Natural killer cell (primary cell): ENCODE measurements at regions not wholly inside any gene's neighbourhood (a gene's known extent, or its start where the extent isn't known, plus 50 kb on each side); places are given as distances from the start of the nearest gene placed in this dataset.

ENCODE experiments used
- ATAC-seq, 3 donors: fragments of 150-1000 bp in 2 of 3; fragments of 200-7000 bp in 1 of 3; cut with Tn5 transposase; 1 replicate in 1 of 3; 2 replicates in 2 of 3; pipeline ENCODE4 v1.10.0; 2021; ENCODE audit warnings: mild to moderate bottlenecking in 2 of 3, moderate library complexity in 2 of 3
- DNase-seq, 2 donors: peaks; one replicate each; pipeline versions ENCODE4 v3.0.0 to v3.0.0-alpha.2; 2013 to 2021; ENCODE audit warnings: mixed read lengths in 1 of 2
- H3K27ac ChIP-seq: one replicate; pipeline ENCODE4 v1.5.1; 2013; ENCODE audit warnings: mild to moderate bottlenecking, low read length
- H3K27me3 ChIP-seq: one replicate; pipeline ENCODE4 v1.6.1; 2013; ENCODE audit warnings: low read length; ENCODE audit not compliant: control insufficient read depth, insufficient read depth
- H3K36me3 ChIP-seq: one replicate; pipeline ENCODE4 v1.6.1; 2013; ENCODE audit warnings: low read length; ENCODE audit not compliant: control insufficient read depth, insufficient read depth
- H3K4me1 ChIP-seq: one replicate; pipeline ENCODE4 v1.6.1; 2013; ENCODE audit warnings: low read length; ENCODE audit not compliant: control insufficient read depth, insufficient read depth
- H3K4me3 ChIP-seq: one replicate; pipeline ENCODE4 v1.5.1; 2013; ENCODE audit warnings: low read length
- H3K9me3 ChIP-seq: one replicate; pipeline ENCODE4 v1.6.1; 2013; ENCODE audit warnings: low read length; ENCODE audit not compliant: control insufficient read depth, insufficient read depth
- H3K27ac Mint-ChIP-seq, 2 donors: one replicate each; pipeline ENCODE4 v1.8.0; 2022; ENCODE audit warnings: mild to moderate bottlenecking in 2 of 2, mixed read lengths in 2 of 2, moderate library complexity in 1 of 2
- H3K27me3 Mint-ChIP-seq, 2 donors: one replicate each; pipeline ENCODE4 v1.8.0; 2022; ENCODE audit warnings: low read depth in 2 of 2, mixed read lengths in 2 of 2
- H3K36me3 Mint-ChIP-seq: one replicate; pipeline ENCODE4 v1.8.0; 2022; ENCODE audit warnings: mixed read lengths
- H3K4me1 Mint-ChIP-seq, 2 donors: one replicate each; pipeline ENCODE4 v1.8.0; 2022; ENCODE audit warnings: mixed read lengths in 2 of 2
- H3K4me3 Mint-ChIP-seq: one replicate; pipeline ENCODE4 v1.8.0; 2022; ENCODE audit warnings: mild to moderate bottlenecking, moderate library complexity, mixed read lengths
- H3K9me3 Mint-ChIP-seq, 2 donors: one replicate each; pipeline ENCODE4 v1.8.0; 2022; ENCODE audit warnings: mixed read lengths in 2 of 2
- WGBS: methylation state at CpG from one replicate; pipeline ENCODE4 v1.1.7; 2013; ENCODE audit warnings: missing lambda C conversion rate; ENCODE audit not compliant: insufficient coverage; 5-methylcytosine and 5-hydroxymethylcytosine counted together
- intact Hi-C: fragments of 100-400 bp; cut with micrococcal nuclease; formaldehyde crosslinking; loops from one replicate; pipeline ENCODE4 v1.14.2; 2022
- TF ChIP-seq, protein P1 (sequence below): fragments of 200-600 bp; IDR thresholded peaks from one replicate; pipeline ENCODE4 v1.8.0; 2022; ENCODE audit warnings: antibody characterized with exemption

DNA sequence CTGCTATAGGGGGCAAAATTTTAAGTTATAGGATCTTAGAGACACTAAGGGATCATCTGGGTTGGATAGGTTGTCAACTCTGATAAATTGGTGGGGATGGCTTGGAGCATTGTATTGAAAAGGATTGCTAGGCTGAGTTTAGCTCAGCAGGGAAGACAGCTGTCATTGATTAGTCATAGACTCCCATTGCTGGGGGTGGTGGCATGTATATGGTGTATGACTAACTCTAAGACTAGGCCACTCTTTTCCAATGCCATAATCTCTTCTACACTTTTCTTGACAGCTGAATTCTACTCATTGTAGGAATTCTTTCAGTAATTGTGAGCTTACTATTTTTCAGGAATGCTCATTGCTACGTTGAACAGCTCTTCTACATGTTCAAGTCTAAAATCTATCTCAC lies 81.3 kb upstream of the PELI1 start:
- H3K36me3 ChIP-seq: no peaks in the 10 kb centered on the region
- no peak overlapping the region for H3K4me3 ChIP-seq
- DNase-seq (no peak), ATAC-seq (no peak)
- peaks cover 5% of the 10 kb centered on the region for H3K4me1 ChIP-seq
- Mint-ChIP-seq H3K4me1 (peaks cover 13 to 14% of the 10 kb centered on the region in 2 donors), H3K4me3 (no peak overlapping the region), H3K27ac (no peak overlapping the region), H3K27me3 (peaks cover 13 to 42% of the 10 kb centered on the region in 2 donors), H3K36me3 (no peaks in the 10 kb centered on the region), H3K9me3 (no peaks in the 10 kb centered on the region)
- 88% methylated on average over 1 of the region's 1 CpG for WGBS
- H3K9me3 ChIP-seq: no peaks in the 10 kb centered on the region
- TF ChIP-seq, protein P1, sequence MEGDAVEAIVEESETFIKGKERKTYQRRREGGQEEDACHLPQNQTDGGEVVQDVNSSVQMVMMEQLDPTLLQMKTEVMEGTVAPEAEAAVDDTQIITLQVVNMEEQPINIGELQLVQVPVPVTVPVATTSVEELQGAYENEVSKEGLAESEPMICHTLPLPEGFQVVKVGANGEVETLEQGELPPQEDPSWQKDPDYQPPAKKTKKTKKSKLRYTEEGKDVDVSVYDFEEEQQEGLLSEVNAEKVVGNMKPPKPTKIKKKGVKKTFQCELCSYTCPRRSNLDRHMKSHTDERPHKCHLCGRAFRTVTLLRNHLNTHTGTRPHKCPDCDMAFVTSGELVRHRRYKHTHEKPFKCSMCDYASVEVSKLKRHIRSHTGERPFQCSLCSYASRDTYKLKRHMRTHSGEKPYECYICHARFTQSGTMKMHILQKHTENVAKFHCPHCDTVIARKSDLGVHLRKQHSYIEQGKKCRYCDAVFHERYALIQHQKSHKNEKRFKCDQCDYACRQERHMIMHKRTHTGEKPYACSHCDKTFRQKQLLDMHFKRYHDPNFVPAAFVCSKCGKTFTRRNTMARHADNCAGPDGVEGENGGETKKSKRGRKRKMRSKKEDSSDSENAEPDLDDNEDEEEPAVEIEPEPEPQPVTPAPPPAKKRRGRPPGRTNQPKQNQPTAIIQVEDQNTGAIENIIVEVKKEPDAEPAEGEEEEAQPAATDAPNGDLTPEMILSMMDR: no peak
- intact Hi-C loops: no loop called here
- peaks cover 3% of the 10 kb centered on the region for H3K27me3 ChIP-seq
- H3K27ac ChIP-seq: no peak overlapping the region

DNA sequence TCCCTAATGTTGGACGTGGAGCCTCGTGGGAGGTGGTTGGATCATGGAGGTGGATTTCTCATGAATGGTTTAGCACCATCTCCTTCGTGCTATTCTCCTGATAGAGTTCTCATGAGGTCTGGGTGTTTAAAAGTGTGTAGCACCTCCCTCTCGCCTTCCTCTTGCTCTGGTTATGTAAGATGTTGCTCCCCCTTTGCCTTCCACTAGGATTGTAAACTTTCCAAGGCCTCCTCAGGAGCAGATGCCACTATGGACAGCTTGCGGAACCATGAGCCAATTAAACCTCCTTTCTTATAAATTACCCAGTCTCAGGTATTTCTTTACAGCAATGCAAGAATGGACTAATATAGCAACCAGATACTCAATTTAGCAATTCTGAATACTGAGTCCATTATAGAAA lies 82.4 kb upstream of the PELI1 start:
- H3K4me3 Mint-ChIP-seq: no peak overlapping the region
- no peaks in the 10 kb centered on the region for H3K9me3 ChIP-seq
- WGBS: 86% methylated on average over 5 of the region's 5 CpGs
- TF ChIP-seq, protein P1: no peak
- no peaks in the 10 kb centered on the region for H3K36me3 ChIP-seq
- H3K4me1 ChIP-seq: peaks cover 5% of the 10 kb centered on the region
- H3K4me1 Mint-ChIP-seq: peaks cover 13 to 14% of the 10 kb centered on the region in 2 donors
- no peaks in the 10 kb centered on the region for H3K9me3 Mint-ChIP-seq
- no peak overlapping the region for H3K27ac ChIP-seq
- intact Hi-C loops: no loop called here
- H3K27ac Mint-ChIP-seq: no peak overlapping the region
- DNase-seq (no peak), ATAC-seq (no peak)
- H3K36me3 Mint-ChIP-seq: no peaks in the 10 kb centered on the region
- H3K4me3 ChIP-seq: no peak overlapping the region
- H3K27me3 Mint-ChIP-seq: peaks cover 20 to 51% of the 10 kb centered on the region in 2 donors
- H3K27me3 ChIP-seq: peaks cover 3% of the 10 kb centered on the region

DNA sequence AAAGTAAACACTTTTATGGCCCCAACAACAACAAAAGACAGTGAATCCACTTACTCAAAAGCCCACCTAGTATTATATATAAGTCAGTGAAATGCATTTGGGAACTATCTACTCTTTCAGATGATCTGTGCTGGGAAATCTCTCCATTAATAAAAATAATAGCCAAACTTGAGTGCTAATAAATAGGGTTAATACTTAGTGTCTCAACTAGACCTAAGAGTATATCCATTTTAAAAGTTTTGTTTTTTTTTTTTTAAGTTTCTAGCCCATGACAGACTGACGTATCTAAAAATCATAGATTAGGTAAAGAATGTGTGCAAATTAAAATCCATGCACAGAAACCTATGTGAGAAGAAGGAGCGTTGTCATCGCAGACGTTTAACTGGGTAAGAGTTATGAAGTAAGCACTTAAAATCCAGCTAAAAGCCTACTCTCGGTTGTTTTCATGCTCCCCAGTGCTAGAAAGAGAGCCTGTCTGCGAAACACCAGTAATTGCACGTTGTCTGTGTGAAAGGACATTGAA lies 83.4 kb upstream of the PELI1 start:
- Mint-ChIP-seq H3K4me1 (peaks cover 13 to 14% of the 10 kb centered on the region in 2 donors), H3K36me3 (no peaks in the 10 kb centered on the region), H3K4me3 (peak overlapping the region; percentile 87), H3K27me3 (peaks cover 20 to 58% of the 10 kb centered on the region in 2 donors), H3K9me3 (no peaks in the 10 kb centered on the region), H3K27ac (no peak overlapping the region)
- intact Hi-C loops: no loop called here
- WGBS: 30% methylated on average over 7 of the region's 7 CpGs
- no peak for ATAC-seq
- Histone ChIP-seq H3K27ac (no peak overlapping the region), H3K9me3 (no peaks in the 10 kb centered on the region), H3K27me3 (peaks cover 3% of the 10 kb centered on the region), H3K4me3 (peak overlapping the region; percentile 24), H3K4me1 (peaks cover 5% of the 10 kb centered on the region), H3K36me3 (no peaks in the 10 kb centered on the region)
- no peak for DNase-seq
- TF ChIP-seq, protein P1: no peak

DNA sequence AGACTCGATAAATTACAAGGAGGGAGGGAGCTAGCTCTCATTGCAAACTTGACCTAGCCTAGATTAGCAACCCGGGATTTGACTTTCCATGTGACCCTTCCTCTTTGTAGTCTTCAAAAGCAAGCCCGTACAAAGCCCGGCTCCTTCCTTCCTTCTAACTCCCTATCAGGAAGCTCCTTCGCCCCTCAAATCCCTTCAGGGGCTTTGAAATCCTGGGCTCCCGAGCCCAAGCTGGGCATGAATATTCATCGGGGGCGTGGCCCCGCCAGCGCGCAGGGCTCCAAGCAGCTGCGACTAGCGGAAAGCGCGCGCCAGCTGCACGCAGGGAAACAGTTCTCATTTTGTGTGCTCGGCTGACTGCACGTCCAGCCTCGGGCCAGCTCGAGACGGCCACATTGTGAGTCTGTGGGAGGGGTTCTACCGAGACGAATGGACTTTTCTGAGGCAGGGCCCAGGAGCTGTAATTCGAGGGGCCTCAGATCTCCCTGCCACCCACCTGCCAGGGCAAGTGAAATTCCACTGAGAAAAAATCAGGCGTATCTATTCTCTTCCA lies 84.0 kb upstream of the PELI1 start:
- Histone ChIP-seq H3K4me3 (peak overlapping the region; percentile 24), H3K27ac (no peak overlapping the region), H3K36me3 (no peaks in the 10 kb centered on the region), H3K4me1 (peaks cover 5% of the 10 kb centered on the region), H3K27me3 (peaks cover 3% of the 10 kb centered on the region), H3K9me3 (no peaks in the 10 kb centered on the region)
- H3K9me3 Mint-ChIP-seq: no peaks in the 10 kb centered on the region
- H3K27me3 Mint-ChIP-seq: peaks cover 20 to 58% of the 10 kb centered on the region in 2 donors
- peak; percentile 27 to 73 for DNase-seq
- TF ChIP-seq, protein P1: no peak
- peaks cover 13 to 14% of the 10 kb centered on the region in 2 donors for H3K4me1 Mint-ChIP-seq
- no peaks in the 10 kb centered on the region for H3K36me3 Mint-ChIP-seq
- WGBS: under 1% methylated on average over 25 of the region's 26 CpGs
- intact Hi-C loops: no loop called here
- no peak overlapping the region for H3K27ac Mint-ChIP-seq
- peak overlapping the region; percentile 87 for H3K4me3 Mint-ChIP-seq
- peak; percentile 80 to 92 (median 84) for ATAC-seq
